Uterus (tissue), 2 donors: ENCODE measurements at regions not wholly inside any gene's neighbourhood (a gene's known extent, or its start where the extent isn't known, plus 50 kb on each side); places are given as distances from the start of the nearest gene placed in this dataset.

Source experiments
- POLR2A ChIP-seq, 2 donors: fragments of 450-650 bp; IDR thresholded peaks; one replicate each; pipeline ENCODE4 v1.6.1; 2016; ENCODE audit warnings: antibody characterized with exemption in 2 of 2, mild to moderate bottlenecking in 1 of 2, moderate library complexity in 1 of 2
- TF ChIP-seq, protein P1 (sequence below), 4 experiments: fragments of 200-600 bp in 2 of 4; fragments of 450-650 bp in 2 of 4; sonication (generic) in 2 of 4; IDR thresholded peaks; one replicate each; pipeline ENCODE4 v1.5.1; 2016 to 2019; ENCODE audit warnings: antibody characterized with exemption in 4 of 4, mild to moderate bottlenecking in 2 of 4, moderate library complexity in 1 of 4

DNA sequence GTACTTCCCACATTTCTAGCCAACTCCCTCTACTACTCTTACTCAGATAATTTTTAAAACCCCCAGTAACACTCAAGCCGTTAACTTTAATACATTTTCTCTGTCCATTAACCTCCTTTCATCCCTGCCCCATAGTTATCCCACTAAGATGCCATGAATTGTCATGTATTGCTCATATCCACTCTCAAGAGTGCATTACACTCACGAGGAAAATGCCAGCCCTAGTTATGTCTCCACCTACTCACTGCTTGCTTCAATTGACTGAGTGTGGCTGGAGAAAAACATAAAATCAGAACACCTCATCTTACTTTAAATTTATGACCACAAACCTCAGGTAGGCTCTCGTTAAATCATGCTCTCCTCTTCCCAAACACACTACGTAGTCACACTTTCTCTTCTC, 324.1 kb upstream of the NPSR1 start:
- TF ChIP-seq, protein P1, sequence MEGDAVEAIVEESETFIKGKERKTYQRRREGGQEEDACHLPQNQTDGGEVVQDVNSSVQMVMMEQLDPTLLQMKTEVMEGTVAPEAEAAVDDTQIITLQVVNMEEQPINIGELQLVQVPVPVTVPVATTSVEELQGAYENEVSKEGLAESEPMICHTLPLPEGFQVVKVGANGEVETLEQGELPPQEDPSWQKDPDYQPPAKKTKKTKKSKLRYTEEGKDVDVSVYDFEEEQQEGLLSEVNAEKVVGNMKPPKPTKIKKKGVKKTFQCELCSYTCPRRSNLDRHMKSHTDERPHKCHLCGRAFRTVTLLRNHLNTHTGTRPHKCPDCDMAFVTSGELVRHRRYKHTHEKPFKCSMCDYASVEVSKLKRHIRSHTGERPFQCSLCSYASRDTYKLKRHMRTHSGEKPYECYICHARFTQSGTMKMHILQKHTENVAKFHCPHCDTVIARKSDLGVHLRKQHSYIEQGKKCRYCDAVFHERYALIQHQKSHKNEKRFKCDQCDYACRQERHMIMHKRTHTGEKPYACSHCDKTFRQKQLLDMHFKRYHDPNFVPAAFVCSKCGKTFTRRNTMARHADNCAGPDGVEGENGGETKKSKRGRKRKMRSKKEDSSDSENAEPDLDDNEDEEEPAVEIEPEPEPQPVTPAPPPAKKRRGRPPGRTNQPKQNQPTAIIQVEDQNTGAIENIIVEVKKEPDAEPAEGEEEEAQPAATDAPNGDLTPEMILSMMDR (IDR thresholded peaks at IDR 0.05) = no peak
- no peak for TF ChIP-seq POLR2A (IDR thresholded peaks at IDR 0.05)
